Breast epithelium (tissue), 3 donors: ENCODE measurements at regions not wholly inside any gene's neighbourhood (a gene's known extent, or its start where the extent isn't known, plus 50 kb on each side); places are given as distances from the start of the nearest gene placed in this dataset.

ENCODE experiments used
- CTCF ChIP-seq, 3 donors: fragments of 450-650 bp; IDR thresholded peaks; one replicate each; pipeline ENCODE4 v1.5.1; 2016 to 2017; ENCODE audit warnings: antibody characterized with exemption in 3 of 3, mild to moderate bottlenecking in 3 of 3, moderate library complexity in 3 of 3
- POLR2A ChIP-seq: fragments of 450-650 bp; IDR thresholded peaks from one replicate; pipeline ENCODE4 v1.6.1; 2016; ENCODE audit warnings: antibody characterized with exemption, mild to moderate bottlenecking, moderate library complexity
- POLR2AphosphoS5 ChIP-seq, 3 donors: sonication (generic); formaldehyde crosslinking; IDR thresholded peaks; one replicate each; pipeline ENCODE4 v1.6.1; 2017; ENCODE audit warnings: antibody characterized with exemption in 3 of 3

GRCh38 chr13:34360702-34361101, 542.8 kb downstream of the RFC3 start:
- TF ChIP-seq CTCF (IDR thresholded peaks at IDR 0.05) (no peak), POLR2A (no peak), POLR2AphosphoS5 (IDR thresholded peaks at IDR 0.05) (no peak)
